ENCODE measurements at regions not wholly inside any gene's neighbourhood (a gene's known extent, or its start where the extent isn't known, plus 50 kb on each side); places are given as distances from the start of the nearest gene placed in this dataset.

DNA sequence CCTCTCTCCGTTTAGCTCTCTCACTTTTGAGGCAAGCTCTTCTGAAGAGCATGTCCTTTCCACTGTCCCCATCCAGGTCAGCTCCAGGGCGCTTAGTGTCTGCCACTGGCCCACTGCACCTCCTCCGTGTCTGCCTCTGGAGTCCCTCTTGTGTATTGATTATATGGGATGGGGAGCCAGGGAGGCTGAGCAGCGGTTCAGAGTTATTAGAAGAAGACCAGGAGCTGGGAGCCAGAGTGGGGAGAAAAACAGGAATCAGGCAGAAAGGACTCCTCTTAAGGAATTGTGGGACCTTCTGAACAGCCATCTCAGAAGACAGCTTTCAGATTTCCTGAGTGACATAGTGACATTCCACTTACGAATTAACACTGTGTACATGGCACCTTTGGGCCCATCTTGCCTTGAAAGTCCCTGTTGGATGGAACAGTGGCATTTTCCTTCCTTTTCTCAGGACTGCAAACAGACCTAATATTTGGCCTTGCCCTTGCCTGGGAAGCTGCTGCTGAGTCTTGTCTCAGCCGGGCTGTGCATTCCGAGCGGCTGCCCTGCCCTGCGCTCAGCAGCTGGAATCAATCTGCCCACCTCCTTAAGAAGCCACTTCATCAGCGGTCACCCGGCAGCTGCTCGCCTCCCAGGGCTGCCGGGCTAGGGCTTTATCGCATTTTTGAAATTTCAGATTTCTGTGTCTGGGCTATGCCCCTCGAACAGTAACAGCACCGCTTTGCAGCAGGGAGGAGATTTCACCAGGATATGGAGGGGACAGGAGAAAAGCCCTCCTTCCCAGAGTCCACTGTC is 81.1 kb upstream of the PRKG1 start:
- no peak overlapping the region for H2AFZ ChIP-seq (ENCODE audit: low read length)
- H3K4me3 ChIP-seq (ENCODE audit: extremely low read depth in 1 of 4, insufficient read depth in 2 of 4, low read depth in 3 of 4, low read length in 4 of 4), result peak overlapping the region in 2 of 4 experiments; percentile 66 to 75; a peak in 3 of 8 replicates
- no peak overlapping the region for H2BK5ac ChIP-seq (ENCODE audit: low read depth, low read length)
- no peak overlapping the region for H3K18ac ChIP-seq (ENCODE audit: extremely low read depth, low read length)
- peak overlapping the region; percentile 41; the same call in 1 of the 2 replicates for H2BK12ac ChIP-seq (ENCODE audit: low read depth, low read length)
- ChIA-PET CTCF (ENCODE audit: partially characterized antibody) (interaction anchor here (0.7 to 2.2 kb wide), 7 partner anchors 8 to 1223 kb away, joined by 3 to 9 read pairs (median 3); no protein-coding TSS in a partner anchor), POLR2A (ENCODE audit: partially characterized antibody) (interaction anchor here (1.4 kb wide), 1 partner anchor 204 kb away, joined by 3 read pairs; no protein-coding TSS in a partner anchor)
- peaks cover 0 to 2% (median 1%) of the 10 kb centered on the region in 4 experiments; a peak in 2 of 7 replicates for H3K4me1 ChIP-seq (replicated peaks in 1 of 4; ENCODE audit: control insufficient read depth in 3 of 4, insufficient read depth in 4 of 4, low read length in 3 of 4)
- no peaks in the 10 kb centered on the region for H3K36me3 ChIP-seq (ENCODE audit: control insufficient read depth in 2 of 4, insufficient read depth in 4 of 4, low read length in 3 of 4)
- no peak overlapping the region for H3K27ac ChIP-seq (ENCODE audit: low read depth, low read length)
- peak overlapping the region; percentile 98 to 99 for H3K4me2 ChIP-seq (ENCODE audit: insufficient read depth in 1 of 2, low read depth in 2 of 2, low read length in 2 of 2)
- H3K14ac ChIP-seq (ENCODE audit: insufficient read length), result no peak overlapping the region
- H2BK120ac ChIP-seq (replicated peaks; ENCODE audit: low read depth, low read length), result no peak overlapping the region
- WGBS, 2 experiments (ENCODE audit: extremely low coverage in 1 of 2, insufficient coverage in 1 of 2, insufficient read length in 1 of 2, insufficient replicate concordance in 2 of 2, low coverage in 1 of 2, low lambda C conversion rate in 2 of 2, missing lambda C conversion rate in 1 of 2), result 76% methylated on average over 16 of the region's 16 CpGs; no CpG with 5 or more reads in 1 of the 2 experiments
- H3K79me2 ChIP-seq (ENCODE audit: control insufficient read depth in 1 of 2, insufficient read depth in 2 of 2, low read length in 2 of 2), result no peaks in the 10 kb centered on the region
- H3K23ac ChIP-seq (ENCODE audit: insufficient read length), result no peak overlapping the region
- peaks cover 10 to 39% (median 32%) of the 10 kb centered on the region in 4 experiments for H3K27me3 ChIP-seq (replicated peaks in 1 of 4; ENCODE audit: control insufficient read depth in 3 of 4, extremely low read depth in 1 of 4, insufficient read depth in 3 of 4, low read length in 3 of 4)
- H4K20me1 ChIP-seq (replicated peaks in 1 of 2; ENCODE audit: control insufficient read depth in 1 of 2, insufficient read depth in 2 of 2, low read length in 2 of 2), result peaks cover 0 to 2% of the 10 kb centered on the region in 2 experiments
- H4K8ac ChIP-seq (ENCODE audit: extremely low read depth, insufficient read depth, low read length), result no peak overlapping the region
- no peak overlapping the region for H4K91ac ChIP-seq (replicated peaks; ENCODE audit: insufficient read length, low read length)
- no peaks in the 10 kb centered on the region for H3K9me3 ChIP-seq (ENCODE audit: insufficient read depth in 2 of 2, low read depth in 1 of 2, low read length in 1 of 2)
- H2BK15ac ChIP-seq (ENCODE audit: low read length), result no peak overlapping the region; the same call in 1 of the 2 replicates
- H2BK20ac ChIP-seq (ENCODE audit: low read length), result no peak overlapping the region
- H3K4ac ChIP-seq (replicated peaks; ENCODE audit: insufficient read length, low read depth, low read length), result no peak overlapping the region
- DNase-seq (ENCODE audit: low read depth in 1 of 2, low spot score in 2 of 2), result no peak
- H3K9ac ChIP-seq (replicated peaks in 1 of 4; ENCODE audit: extremely low read depth in 1 of 4, low read depth in 3 of 4, low read length in 3 of 4), result no peak overlapping the region
- H3K56ac ChIP-seq (replicated peaks; ENCODE audit: insufficient read length, low read depth, low read length), result no peak overlapping the region
- no peak for FAIRE-seq
- H2AK5ac ChIP-seq (ENCODE audit: low read depth, low read length), result no peak overlapping the region
- H3K79me1 ChIP-seq (ENCODE audit: low read depth, low read length), result no peaks in the 10 kb centered on the region
- H3K23me2 ChIP-seq (ENCODE audit: low read depth, low read length), result peaks cover 12% of the 10 kb centered on the region
- no peak overlapping the region for H4K5ac ChIP-seq (ENCODE audit: insufficient read length, low read depth, low read length)
- TF ChIP-seq, protein P1, sequence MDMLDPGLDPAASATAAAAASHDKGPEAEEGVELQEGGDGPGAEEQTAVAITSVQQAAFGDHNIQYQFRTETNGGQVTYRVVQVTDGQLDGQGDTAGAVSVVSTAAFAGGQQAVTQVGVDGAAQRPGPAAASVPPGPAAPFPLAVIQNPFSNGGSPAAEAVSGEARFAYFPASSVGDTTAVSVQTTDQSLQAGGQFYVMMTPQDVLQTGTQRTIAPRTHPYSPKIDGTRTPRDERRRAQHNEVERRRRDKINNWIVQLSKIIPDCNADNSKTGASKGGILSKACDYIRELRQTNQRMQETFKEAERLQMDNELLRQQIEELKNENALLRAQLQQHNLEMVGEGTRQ (IDR thresholded peaks at IDR 0.05; ENCODE audit: low read length), result no peak
- TF ChIP-seq, protein P2, sequence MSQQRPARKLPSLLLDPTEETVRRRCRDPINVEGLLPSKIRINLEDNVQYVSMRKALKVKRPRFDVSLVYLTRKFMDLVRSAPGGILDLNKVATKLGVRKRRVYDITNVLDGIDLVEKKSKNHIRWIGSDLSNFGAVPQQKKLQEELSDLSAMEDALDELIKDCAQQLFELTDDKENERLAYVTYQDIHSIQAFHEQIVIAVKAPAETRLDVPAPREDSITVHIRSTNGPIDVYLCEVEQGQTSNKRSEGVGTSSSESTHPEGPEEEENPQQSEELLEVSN (IDR thresholded peaks at IDR 0.05), result no peak
- no peak for TF ChIP-seq KDM4A (IDR thresholded peaks at IDR 0.05; ENCODE audit: low read depth, low read length, severe bottlenecking)
- no peak for TF ChIP-seq GABPA (IDR thresholded peaks at IDR 0.05; ENCODE audit: borderline replicate concordance, insufficient read depth, low read length)
- no peak for TF ChIP-seq CBX8 (IDR thresholded peaks at IDR 0.05; ENCODE audit: borderline replicate concordance, low read depth, low read length)
- TF ChIP-seq RFX5 (IDR thresholded peaks at IDR 0.05; ENCODE audit: borderline replicate concordance, low read depth, low read length), result no peak
- TF ChIP-seq, protein P3, sequence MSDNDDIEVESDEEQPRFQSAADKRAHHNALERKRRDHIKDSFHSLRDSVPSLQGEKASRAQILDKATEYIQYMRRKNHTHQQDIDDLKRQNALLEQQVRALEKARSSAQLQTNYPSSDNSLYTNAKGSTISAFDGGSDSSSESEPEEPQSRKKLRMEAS (IDR thresholded peaks at IDR 0.05), result no peak
- no peak for TF ChIP-seq POLR2AphosphoS5 (IDR thresholded peaks at IDR 0.05; ENCODE audit: low read depth, low read length)
- no peak for TF ChIP-seq EP300 (IDR thresholded peaks at IDR 0.05; ENCODE audit: borderline replicate concordance in 1 of 2, low read depth in 2 of 2, low read length in 2 of 2)
- no peak for TF ChIP-seq BACH1 (IDR thresholded peaks at IDR 0.05; ENCODE audit: low read length)

Data from H1 (cell line).